ENCODE measurements at regions not wholly inside any gene's neighbourhood (a gene's known extent, or its start where the extent isn't known, plus 50 kb on each side); places are given as distances from the start of the nearest gene placed in this dataset.
A peak's percentile ranks its signal among the peaks of the same experiment; 100 is the strongest.

DNA sequence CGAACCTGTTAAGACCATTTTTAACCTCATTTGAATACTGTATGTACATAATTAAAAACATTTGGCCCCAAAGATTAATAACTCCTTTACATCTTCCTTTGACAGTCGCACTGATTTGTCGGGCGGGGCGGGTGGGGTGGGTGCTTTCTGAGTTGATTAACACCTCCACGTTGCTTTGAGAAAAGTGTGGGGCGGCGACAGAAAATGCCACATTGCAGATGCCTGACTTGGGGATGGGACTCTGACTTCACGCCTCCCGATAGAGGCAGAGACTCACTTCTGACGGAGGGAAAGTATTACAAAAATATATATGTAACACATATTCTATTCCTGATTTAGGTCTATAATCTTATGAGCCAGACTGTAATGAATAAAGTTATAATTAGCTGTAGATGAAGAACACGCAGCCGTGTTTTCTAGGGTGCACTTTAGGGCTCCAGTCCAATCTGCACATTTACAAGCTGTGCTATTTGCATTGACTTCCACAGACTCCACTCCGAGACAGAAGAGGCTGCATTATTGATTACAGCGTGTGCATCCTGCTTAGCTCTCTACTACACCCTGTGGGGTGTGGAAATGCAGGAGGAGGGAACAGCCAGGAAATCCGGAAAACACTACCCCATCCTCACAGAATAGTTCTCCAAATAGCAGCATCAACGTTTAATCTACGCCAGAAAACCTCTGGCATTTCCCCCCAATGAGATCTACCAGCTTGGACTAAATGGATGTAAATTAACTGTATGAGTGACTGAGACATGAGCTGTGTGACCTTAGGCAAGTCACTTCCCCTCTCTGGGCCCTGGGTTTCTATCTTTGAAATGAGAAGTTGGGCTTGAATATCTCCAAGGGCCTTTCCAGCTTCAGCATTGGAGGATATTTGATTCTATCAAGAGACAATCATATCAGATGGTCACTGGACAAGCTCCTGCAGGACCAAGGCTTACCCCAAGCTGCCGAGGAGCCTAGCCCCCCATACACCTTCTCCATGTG is 308.0 kb downstream of the RRAGC start:
- peak in 2 of 56 donors; percentile 3 to 22 for DNase-seq

DNA sequence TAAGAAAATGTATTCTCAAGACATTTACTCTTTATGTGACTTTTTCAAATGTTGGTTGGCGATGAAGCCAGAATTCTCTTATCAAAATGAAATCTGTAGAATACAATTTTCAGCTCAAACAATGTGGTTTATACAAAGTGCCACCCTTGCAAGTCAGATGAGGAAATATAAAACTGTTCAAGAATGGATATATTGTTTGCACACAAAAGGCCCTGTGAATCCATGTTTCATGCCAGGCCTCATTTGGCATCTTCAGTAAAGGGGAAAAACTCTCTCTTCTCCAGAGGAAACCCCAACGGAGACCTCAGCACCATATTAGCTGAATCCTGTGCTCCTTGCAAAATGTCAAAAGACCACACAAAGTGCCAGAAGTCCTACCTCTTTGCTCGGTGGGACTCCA is 310.4 kb downstream of the RRAGC start:
- DNase-seq = peak in 7 of 56 donors; percentile 9 to 53 (median 18)

DNA sequence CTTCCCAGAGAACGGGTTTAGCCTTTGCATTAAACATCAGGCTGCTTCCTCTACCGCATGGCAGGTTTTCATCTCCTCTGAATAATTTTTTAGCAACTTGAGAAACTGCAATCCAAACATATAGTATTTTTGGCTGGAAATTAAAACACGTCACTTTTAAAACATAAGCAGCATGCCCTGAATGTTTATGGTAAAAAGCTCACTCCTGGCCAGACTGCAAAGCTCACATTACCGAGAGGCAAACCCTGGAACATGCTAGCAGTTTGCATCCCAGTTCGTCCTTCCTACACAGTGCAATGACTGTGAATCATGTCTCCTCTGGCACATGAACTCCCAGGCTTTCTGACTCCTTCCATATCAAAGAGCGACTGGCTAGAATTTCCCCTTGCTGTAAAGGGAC is 312.3 kb downstream of the RRAGC start:
- DNase-seq = no peak

DNA sequence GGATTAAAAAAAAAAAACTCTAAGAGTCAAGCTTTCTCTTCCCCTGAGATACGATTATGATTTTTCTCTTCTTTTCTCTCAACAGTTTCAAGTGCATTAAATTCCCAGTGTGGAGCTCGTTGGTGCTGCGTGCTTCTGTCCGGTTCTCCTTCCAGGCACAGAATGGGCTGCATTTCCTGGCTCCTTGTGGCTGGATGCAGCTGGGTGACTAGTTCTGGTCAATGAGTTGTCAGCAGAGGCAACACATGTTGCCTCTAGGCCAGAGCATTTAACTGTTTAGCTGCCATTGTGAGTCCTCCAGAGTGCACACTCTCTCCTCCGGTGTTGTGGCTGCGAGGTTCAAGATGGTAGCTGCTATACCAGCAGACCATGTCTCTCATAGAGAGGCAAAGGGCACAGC is 312.9 kb downstream of the RRAGC start:
- peak in 16 of 56 donors; percentile 4 to 52 (median 32) for DNase-seq

DNA sequence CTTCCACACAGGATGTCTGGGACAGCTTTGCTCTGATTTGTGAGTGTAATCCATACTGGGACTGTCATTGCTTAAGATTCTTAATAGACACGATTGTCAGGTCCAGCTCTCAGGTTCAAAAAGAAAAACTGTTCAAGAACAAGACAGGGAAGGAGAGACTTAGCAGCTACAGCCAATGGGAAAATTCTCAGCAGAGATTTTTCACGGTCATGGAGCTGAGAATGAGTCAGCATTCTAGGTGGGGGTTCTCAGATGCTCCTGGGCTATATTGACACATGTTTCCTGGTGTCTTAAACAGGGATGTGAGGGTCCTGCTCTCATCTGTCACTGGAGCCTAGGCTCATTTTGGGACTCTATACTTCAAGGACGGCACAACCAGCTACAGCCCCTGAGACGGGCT is 318.3 kb downstream of the RRAGC start:
- no peak for DNase-seq

DNA sequence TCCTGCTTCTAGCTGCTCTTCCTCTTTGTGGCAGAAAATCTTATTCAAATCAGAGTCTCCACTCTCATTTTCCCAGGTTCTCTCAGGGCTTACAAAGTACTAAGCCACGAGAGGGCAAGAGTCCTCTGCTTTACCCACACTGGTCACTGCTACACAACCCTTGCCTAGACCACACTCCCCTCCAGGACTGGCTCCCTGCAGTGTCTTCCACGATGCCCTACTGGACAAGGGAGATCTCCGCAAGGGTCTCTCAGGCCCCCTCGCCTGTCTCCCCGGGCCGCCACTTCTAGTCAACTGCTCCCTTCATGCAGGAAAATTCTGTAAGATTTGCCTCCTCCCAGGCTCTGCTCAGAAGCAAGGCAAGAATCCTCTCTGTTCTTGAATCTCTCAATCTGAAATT is 319.6 kb downstream of the RRAGC start:
- DNase-seq = no peak

DNA sequence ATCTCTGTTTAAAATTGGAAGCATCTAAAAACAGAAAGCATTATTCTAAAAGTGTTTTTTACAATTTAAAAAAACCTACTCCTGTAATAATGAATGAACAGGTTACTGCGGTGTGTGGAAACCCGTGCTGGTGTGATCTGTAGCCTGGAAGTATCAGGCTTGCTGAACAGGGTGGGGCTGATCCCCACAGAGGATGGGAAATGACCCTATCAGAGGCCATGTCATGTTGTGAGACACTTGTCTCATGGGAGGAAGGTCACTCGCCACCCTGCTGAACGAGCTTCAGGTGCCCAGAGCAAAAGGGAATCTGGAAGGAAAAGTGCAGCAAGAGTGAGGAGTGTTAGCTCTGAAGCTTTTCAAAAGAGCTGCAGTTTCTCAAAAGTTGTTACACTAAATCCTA is 320.7 kb downstream of the RRAGC start:
- DNase-seq = no peak

DNA sequence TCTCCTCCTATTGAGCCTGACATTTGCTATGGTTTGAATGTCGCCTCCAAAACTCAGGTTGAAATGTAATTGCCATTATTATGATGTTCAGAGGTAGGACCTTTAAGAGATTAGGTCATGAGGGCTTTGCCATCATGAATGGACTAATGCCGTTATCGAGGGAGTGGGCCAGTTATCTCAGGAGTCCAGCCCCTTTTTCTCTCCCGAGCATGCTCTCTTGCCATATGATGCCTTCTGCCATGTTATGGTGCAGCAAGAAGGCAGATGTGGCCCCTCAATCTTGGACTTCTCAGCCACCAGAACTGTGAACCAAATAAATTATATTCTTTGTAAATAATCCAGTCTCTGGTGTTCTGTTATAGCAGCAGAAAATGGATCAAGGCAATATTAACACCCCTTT is 323.5 kb downstream of the RRAGC start:
- no peak for DNase-seq

DNA sequence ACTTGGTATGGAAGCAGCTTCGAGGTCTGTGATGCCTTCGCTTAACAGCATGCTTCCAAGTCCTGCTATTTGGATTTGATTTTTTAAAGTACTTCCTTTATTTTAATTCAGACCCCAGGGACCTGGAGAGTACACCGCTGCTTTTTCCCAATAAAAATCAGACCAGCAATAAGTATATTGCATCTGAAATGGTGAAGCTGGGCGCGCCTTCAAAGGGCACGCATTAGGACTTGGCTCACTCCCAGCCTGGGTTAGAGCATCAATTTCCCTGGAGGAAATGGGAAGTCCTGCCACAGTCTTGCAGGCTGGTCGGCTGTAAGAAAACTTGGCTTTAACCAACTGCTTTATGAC is 325.1 kb downstream of the RRAGC start:
- DNase-seq = no peak

DNA sequence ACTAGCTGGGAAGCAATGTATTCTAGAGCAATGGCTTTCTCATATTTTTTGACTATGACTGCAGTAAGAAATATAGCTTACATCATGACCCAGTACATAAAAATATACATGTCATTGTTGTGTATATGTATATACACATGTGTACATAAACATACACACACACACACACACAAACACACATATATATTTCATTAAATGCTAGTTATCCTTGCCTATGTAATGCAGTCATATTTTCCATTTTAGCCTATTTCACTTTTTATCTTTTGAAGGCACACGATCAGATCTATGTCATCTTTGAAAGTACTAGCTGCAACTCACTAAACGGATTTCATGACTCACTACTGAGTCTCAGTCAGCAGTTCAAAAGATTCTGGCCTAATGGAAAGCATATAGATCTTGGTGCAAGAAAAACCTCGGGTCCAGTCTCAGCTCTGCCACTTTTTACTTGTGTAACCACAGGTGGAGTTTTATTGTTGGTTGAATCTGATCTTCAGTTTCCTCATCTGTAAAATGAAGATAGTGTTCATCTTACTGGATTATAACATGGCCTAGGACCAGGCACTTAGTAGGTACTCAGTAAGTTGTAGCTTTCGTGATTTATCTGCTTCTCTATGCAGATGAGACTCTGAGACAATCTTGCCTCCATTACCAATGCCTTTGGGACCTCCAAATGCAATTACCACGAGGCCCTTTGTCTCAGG is 325.6 kb downstream of the RRAGC start:
- no peak for DNase-seq

DNA sequence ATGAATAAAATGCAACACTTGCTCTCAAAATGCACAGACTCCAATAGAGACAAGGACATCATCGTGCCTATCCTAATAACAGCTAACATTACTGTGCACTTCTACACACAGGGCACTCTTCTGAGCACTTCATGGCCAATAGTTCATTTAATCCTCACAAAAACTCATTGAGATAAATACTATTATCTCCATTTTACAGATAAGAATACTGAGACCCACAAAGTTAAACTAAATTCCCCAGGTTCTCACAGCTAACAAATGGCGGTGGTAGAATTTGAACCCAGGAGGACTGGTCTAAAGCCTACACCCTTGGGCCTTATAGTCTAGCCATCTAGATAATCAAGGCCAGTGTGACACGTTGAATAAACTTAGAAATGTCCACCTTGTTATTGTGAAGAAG is 328.6 kb downstream of the RRAGC start:
- no peak for DNase-seq

DNA sequence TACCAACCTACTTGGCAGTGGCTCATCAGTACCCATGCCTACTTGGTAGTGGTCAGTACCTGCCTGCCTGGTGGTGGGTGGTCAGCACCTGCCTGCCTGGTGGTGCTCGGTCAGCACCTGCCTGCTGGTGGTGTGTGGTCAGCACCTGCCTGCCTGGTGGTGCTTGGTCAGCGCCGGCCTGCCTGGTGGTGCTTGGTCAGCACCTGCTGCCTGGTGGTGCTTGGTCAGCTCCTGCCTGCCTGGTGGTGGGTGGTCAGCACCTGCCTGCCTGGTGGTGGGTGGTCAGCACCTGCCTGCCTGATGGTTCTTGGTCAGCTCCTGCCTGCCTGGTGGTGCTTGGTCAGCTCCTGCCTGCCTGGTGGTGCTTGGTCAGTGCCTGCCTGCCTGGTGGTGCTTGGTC is 329.6 kb downstream of the RRAGC start:
- no peak for DNase-seq

DNA sequence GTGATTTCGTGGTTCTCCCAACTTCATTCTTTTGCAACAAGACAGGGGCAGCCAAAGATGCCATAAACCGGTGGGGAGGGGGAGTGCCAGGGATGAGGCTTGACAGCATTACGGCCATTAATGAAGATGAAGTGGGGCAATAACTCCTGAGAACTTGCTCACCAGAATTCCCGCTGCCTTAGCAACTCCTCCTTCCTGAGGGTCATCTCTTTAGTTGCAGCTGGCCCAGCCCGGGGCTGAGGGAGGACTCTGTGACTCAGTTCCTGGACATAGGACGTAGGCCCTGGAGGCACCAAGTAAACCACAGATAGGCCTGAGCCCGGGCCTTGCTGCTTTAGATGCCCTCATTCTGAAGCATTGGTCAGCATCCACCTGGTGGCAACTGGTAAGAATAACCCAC is 330.2 kb downstream of the RRAGC start:
- DNase-seq = no peak

DNA sequence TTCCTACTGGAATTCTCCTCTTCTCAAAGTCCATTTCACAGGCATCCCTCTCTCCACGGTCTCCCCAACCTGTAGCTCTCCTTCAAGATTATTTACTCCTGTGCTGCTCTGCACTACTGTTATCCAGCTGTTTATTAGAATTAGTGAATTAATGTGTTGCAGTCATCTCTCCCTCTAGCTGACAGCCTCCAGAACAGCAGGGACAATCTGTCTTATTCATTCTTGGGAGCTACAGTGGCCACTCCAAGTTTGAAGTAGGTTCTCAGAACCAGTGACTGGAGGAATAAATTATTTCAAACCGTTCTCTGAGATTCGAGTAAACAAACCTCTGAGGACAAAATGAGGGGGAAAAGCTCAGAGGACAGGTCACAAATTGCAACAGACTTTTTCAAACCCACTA is 330.9 kb downstream of the RRAGC start:
- DNase-seq = no peak

DNA sequence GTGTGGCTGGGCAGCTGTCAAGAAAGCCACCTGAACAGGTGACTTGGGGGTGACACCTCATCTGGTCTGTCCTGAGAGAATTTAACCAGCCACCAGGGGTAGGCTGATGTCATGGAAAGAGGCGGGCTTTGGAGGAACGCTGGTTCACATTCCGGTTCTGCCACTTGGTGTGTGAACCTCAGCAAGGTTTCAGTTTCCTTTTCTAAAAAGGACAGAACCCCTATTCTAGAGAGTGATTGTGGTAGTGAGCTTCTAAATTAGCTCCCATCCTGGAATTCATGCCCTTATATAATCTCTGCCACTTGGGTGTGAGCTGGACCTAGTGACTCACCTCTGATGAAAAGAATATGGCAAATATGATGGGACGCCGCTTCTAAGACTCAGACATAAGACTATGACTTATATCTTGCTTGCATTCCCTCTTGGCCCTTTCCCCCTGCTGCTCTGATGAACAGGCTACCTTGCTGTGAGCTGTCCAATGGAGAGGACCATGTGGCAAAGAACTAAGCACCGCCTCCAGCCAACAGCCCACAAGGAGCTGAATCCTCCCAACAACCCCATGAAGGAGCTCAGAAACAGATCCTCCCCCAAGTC is 332.1 kb downstream of the RRAGC start:
- DNase-seq = no peak

DNA sequence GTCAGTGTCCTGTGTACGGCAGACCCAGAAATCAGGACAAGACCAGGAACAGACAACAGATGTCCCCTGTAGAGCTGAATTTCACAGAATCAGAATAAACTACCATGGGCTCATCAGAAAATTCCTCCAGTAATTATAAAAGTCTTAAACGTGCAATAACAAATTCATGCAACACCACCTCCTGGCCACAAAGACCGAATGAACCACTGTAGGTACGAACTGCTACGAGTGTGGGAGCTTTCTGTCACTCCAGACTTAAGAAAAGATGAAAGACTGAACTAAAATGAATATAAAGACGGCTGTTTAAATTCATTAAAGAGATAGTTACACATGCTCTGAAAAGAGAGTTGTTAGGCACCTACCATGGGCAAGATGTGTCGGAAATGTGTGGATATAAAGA is 333.5 kb downstream of the RRAGC start:
- no peak for DNase-seq

DNA sequence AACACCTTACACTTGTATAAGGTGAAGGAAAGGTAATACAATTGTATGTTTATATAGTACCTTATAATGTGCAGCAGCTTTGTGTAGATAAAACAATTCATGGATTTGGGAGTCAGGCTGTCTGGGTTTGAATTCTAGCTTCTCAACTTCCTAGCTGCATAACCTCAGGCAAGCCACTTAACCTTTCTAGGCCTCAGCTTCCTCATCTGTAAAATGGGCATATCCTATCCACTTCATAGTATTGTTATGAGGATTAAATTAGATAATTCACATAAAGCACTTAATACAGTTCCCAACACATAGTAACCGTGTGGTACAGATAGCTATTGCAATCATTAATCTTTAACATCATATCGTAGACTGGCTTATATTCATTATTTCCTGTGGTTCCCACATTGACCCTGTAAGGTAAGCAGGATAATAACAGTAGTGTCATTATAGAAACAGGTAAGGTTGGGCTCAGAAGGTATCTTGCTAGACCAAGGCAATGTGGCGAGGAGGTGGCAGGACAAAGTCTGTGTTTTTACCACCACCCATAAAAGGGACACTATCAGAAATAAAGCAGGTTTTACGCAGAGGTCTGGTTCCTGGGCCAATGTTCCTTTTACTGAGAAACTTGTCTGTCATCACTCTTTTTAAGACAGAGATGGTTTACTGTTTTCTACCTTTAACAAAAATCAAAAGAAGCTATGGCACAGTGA is 334.1 kb downstream of the RRAGC start:
- DNase-seq = no peak

DNA sequence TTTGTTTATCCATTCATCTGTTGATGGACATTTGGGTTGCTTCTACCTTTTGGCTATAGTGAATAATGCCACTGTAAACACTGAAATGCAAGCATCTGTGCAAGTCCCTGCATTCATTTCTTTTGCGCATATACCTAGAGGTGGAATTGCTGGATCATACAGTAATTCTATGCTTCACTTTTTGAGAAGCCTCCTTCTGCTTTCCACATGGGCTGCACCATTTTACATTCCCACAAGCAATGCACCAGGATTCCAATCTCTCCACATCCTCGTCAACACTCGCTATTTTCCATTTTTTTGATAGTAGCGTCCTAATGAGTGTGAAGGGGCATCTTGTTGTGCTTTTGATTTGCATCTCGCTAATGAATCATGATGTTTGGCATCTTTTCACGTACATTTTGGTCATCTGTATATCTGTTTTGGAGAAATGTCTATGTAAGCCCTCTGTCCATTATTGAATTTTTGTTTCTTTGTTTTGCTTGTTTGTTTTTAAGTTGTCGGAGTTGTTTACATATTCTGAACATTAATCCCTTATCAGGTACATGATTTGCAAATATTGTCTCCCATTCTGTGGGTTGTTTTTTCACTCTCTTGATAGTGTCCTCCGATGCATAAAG is 335.4 kb downstream of the RRAGC start:
- no peak for DNase-seq

DNA sequence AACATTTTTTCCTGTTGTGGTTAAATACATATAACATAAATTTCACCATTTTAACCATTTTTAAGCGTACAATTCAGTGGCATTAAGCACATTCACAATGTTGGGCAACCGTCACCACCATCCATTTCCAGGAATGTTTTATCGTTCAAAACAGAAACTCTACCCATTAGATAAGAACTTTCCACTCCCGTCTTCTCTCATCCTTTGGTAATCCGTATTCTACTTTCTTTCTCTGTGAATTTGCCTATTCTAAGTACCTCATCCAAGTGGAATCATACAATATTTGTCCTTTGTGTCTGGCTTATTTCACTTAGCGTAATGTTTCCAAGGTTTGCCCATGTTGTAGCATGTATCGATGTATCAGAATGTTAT is 336.0 kb downstream of the RRAGC start:
- DNase-seq = no peak

DNA sequence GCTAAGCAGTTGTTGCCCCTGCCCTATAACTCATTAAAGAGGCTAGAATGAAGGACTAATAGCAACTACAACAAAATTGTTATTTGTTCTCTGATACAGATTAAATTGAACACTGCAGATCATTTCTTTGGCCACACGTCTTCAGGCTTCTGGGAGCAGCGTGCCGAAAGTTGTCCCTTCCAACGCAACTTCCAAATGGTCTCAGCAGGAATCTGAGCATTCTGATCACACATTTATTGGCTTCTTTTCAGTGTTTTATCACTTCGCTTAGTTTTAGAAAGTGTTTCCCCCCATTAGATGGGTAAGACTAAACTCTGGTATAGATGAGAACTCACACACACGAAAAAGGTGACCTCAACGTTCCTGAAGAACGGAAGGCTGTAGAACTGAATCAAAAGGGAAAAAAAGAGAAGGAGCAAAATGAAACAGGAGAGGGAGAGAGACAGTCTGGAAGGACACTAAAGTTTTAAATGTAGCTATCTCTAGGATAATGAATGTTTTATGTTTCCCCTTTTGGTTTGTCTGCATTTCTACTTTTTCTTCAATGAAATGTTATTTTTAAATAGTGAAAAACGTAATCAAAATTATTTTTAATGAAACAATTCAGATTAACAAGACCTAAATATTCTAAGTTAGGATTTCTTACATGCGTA is 336.5 kb downstream of the RRAGC start:
- no peak for DNase-seq

DNA sequence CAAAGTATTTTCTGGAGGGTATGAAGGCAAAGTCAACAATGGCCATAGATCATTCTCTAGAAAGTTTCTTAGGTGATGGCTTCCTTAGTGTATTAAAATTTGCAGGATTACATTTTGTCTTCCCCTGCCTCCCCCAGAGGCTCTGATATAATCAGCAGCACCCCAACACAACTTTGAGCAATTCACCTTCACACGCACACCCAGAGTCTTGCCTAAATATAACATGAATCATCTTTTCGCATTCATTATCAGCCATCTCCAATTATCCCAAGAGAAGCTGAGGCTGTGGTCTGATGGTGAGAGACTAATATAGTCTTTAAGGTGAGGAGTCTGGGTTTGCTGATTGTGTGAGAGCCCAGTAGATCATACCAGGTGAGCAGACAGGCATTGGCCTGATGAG is 343.0 kb downstream of the RRAGC start:
- DNase-seq = no peak
